ENCODE measurements at regions not wholly inside any gene's neighbourhood (a gene's known extent, or its start where the extent isn't known, plus 50 kb on each side); places are given as distances from the start of the nearest gene placed in this dataset.
"Not testable (repeated sequence)": the region's sequence is repeated elsewhere in the genome, so short reads cannot be mapped to it uniquely, and the experiment has no call there.

DNA sequence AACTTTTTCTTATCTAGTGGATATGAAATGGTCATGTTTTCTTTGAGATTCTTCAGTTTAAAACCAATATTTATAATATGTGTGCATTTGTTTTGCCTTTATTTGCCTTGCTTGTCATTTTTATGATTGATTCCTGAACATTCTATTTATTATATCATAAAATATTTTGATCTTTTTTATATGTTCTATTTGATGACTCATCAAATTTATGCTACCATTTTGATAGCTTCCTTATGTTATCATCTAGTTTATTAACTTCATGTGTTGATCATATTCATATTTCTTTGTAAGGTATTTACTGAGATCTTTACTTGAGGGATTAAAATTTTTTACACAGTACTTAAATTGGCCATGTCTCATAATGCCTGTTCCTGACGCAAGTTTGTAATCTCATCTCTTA is 1650.0 kb downstream of the AMY1C start:
- TF ChIP-seq POLR2A (IDR thresholded peaks at IDR 0.05; ENCODE audit: low read depth, low read length), result no peak
- FAIRE-seq (no peak), DNase-seq (ENCODE audit: insufficient read length, low spot score) (no peak)

DNA sequence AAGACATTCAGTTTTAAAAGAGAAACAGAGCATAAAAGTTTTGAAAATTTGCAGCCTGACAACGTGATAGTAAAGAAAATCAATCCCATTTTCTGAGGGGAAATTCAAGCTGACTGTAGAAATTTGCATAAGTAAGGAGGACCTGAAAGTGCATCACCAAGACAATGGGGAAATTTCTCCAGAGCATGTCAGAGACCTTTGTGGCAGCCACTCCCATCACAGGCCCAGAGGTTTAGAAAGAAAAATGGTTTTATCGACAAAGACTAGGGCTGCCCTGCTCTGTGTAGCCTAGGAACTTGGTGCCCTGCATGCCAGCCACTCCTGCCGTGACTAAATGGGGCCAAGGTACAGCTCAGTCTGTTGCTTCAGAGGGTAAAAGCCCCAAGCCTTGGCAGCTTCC is 1640.2 kb upstream of the PRMT6 start:
- no peak for TF ChIP-seq POLR2A (IDR thresholded peaks at IDR 0.05; ENCODE audit: low read depth, low read length)
- no peak for FAIRE-seq
- no peak for DNase-seq (ENCODE audit: insufficient read length, low spot score)

DNA sequence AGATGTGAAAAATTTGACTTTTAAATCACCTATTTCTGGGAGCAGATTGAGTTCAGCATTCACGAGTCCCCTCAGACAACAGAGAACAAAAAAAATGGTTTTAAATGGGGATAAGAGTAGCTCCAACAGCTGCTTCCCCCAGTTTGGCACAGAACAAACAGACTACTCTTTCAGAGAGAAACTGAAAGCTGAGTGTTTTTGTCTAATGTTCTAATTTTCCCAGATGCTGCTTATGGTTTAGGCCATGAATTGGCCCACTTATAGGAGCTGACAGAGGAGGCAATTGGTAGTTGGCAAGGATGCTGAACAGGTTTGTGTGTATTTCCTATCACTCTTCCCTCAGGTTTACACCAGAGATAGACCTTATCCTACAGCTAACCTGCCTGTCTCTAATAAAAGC is 1637.4 kb upstream of the PRMT6 start:
- FAIRE-seq (no peak), DNase-seq (ENCODE audit: insufficient read length, low spot score) (no peak)
- TF ChIP-seq POLR2A (IDR thresholded peaks at IDR 0.05; ENCODE audit: low read depth, low read length), result no peak

DNA sequence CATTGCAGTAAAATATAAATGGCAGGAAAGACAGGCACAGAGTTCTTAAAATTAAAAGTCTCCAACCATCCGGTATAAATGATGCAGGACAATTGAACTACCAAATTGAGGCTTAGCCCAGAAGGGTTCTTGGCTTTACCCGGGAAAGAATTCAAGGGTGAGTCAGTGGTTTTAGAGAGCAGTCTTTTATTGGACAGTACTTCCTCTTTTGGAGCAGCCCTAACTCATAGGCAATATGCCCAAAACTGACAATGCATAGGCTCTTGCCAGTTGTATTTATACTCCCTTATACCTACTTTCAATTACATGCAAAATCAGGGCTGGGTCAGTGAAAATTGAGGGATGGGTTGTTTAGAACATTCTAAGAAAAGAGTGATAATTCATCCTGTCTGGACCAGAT is 1628.9 kb upstream of the PRMT6 start:
- no peak for TF ChIP-seq POLR2A (IDR thresholded peaks at IDR 0.05; ENCODE audit: low read depth, low read length)
- DNase-seq (ENCODE audit: insufficient read length, low spot score), result no peak
- no peak for FAIRE-seq

DNA sequence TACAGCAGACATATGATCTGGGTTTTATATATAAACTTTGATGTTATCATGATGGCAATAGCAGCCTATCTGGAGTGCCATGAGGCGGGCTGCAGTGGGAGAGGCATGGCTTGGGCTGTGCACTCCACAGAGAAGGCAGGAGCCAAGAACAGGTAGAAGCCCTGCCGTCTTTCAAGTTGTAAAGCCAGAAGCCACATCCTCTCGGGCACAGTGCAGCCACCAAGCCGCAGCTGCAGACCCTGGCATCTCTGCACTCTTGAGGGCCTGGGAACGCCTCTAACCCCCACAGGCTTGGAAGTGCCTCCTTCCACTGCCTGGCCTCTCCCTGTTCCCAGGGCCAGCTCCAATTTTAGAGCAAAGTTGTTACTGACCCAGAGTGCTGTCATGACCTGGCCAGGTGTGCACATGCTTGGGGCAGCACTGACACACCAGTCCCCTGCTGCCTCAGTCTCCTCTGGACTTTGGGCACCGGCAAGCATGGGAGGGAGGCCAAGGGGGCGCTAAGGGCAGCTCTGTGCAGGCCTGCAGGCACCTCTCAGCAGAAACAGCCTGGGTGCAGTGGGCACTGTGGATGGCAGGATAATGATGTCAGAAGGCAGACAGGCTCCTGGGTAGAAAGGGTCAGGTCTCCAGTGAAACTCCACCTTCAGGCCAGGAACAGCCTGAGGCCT is 1619.8 kb upstream of the PRMT6 start:
- DNase-seq (ENCODE audit: insufficient read length, low spot score) (no peak), FAIRE-seq (no peak)
- TF ChIP-seq POLR2A (IDR thresholded peaks at IDR 0.05; ENCODE audit: low read depth, low read length), result no peak

GRCh38 chr1:105437847-105438246 is 1618.6 kb upstream of the PRMT6 start:
- FAIRE-seq, result no peak
- TF ChIP-seq POLR2A (IDR thresholded peaks at IDR 0.05; ENCODE audit: low read depth, low read length), result no peak
- no peak for DNase-seq (ENCODE audit: insufficient read length, low spot score)

GRCh38 chr1:105442901-105443300 is 1613.6 kb upstream of the PRMT6 start:
- DNase-seq (ENCODE audit: insufficient read length, low spot score), result no peak
- no peak for TF ChIP-seq POLR2A (IDR thresholded peaks at IDR 0.05; ENCODE audit: low read depth, low read length)
- no peak for FAIRE-seq

- TF ChIP-seq POLR2A (IDR thresholded peaks at IDR 0.05; ENCODE audit: low read depth, low read length), result no peak
- DNase-seq (ENCODE audit: insufficient read length, low spot score) (no peak), FAIRE-seq (no peak)
These were observed 1596.7 kb upstream of the PRMT6 start for GRCh38 chr1:105459759-105460158.

GRCh38 chr1:105462308-105462707 is 1594.2 kb upstream of the PRMT6 start:
- DNase-seq (ENCODE audit: insufficient read length, low spot score), result no peak
- no peak for TF ChIP-seq POLR2A (IDR thresholded peaks at IDR 0.05; ENCODE audit: low read depth, low read length)
- FAIRE-seq, result no peak

DNA sequence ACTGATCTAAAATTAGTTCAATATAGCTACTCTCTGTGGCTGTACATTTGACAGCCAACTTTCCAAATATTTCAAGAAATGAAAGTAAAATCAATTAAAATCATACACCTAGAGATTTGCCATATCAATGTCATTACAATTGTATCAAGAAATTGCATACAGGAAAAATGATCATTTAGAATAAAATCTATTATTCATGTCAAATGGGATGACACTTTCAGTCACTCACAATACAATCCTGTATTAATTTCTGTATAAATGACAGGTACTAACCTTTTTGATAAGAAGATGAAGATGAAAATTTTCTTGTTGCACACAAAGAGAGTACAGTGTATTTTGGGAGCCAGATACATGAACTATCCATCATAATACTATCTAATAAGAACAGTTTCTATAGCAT is 1588.9 kb upstream of the PRMT6 start:
- FAIRE-seq (no peak), DNase-seq (ENCODE audit: insufficient read length, low spot score) (no peak)
- no peak for TF ChIP-seq POLR2A (IDR thresholded peaks at IDR 0.05; ENCODE audit: low read depth, low read length)

DNA sequence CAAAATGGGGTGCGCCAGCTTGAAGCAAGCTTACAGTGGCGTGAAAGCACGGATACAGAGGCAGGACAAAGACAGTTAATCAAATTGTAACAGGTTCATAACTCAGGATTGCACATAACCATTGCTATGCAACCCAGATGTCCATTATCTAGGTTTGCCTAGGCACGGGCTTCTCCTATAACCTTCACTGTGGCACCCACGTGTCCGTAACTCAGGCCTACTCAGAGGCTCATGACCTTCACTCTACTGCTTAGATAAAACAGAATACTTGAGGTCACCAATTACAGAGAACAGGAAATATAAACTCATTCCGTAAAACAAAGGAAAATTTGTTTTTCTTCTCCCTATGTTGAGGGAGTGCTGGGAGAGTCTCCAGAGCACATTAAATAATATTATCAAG is 1585.9 kb upstream of the PRMT6 start:
- not testable (repeated sequence) for DNase-seq (ENCODE audit: insufficient read length, low spot score)
- FAIRE-seq, result peak; percentile 11

- no peak for DNase-seq (ENCODE audit: insufficient read length, low spot score)
- TF ChIP-seq POLR2A (IDR thresholded peaks at IDR 0.05; ENCODE audit: low read depth, low read length), result no peak
- no peak for FAIRE-seq
These were observed 1573.0 kb upstream of the PRMT6 start for GRCh38 chr1:105483436-105483835.

DNA sequence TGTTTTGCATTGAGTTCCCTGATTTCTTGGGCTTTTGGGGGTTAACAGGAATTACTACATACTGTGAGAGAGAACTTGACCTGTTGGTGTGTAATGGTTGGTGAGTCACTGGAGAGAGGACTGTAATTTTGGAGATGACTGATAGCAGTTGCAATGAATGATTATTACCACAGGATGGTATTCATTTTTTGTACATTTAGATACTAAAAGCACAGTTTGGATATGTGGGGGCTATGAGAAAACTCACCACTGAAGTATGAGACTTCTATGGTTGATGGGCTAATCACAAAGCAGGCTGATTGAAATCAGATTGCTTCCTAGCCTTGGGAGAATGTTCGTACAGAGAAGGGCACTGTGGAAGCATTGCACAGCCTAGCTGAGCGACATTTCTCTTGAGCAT is 1571.3 kb upstream of the PRMT6 start:
- peak; percentile 89 for FAIRE-seq
- no peak for TF ChIP-seq POLR2A (IDR thresholded peaks at IDR 0.05; ENCODE audit: low read depth, low read length)
- DNase-seq (ENCODE audit: insufficient read length, low spot score), result peak; percentile 10

- DNase-seq (ENCODE audit: insufficient read length, low spot score) (no peak), FAIRE-seq (no peak)
- no peak for TF ChIP-seq POLR2A (IDR thresholded peaks at IDR 0.05; ENCODE audit: low read depth, low read length)
These were observed 1563.6 kb upstream of the PRMT6 start for GRCh38 chr1:105492921-105493320.

DNA sequence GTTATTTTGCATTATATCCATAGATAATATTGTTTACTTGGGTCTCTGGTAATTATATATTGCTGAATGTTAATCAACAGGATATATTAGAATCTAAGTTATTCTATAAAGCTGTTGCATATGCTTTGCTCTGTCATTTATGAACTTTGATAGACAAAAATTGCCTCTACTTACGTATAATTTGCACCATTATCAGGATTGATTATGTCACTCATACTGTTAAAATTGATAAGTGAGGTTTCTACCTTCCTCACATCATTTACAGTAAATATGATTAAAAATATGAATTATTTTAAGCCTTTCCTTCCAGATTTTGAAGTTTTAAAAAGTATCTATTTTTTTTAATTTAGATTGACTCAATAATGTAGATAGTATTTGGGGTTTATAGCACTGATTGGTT is 1540.4 kb upstream of the PRMT6 start:
- no peak for TF ChIP-seq POLR2A (IDR thresholded peaks at IDR 0.05; ENCODE audit: low read depth, low read length)
- no peak for DNase-seq (ENCODE audit: insufficient read length, low spot score)
- FAIRE-seq, result no peak

GRCh38 chr1:105533996-105534395 is 1522.5 kb upstream of the PRMT6 start:
- FAIRE-seq (no peak), DNase-seq (ENCODE audit: insufficient read length, low spot score) (no peak)
- no peak for TF ChIP-seq POLR2A (IDR thresholded peaks at IDR 0.05; ENCODE audit: low read depth, low read length)
